GM12891 (cell line): ENCODE measurements at regions not wholly inside any gene's neighbourhood (a gene's known extent, or its start where the extent isn't known, plus 50 kb on each side); places are given as distances from the start of the nearest gene placed in this dataset.

Experiments used
- PAX5 ChIP-seq: IDR thresholded peaks from 2 replicates; pipeline ENCODE4 v1.6.1; 2011; ENCODE audit warnings: low read length, moderate library complexity, mild to moderate bottlenecking; ENCODE audit not compliant: insufficient read depth, severe bottlenecking
- POLR2A ChIP-seq: IDR thresholded peaks from 2 replicates; pipeline ENCODE4 v1.6.1; 2011; ENCODE audit warnings: low read depth, low read length, control low read depth
- POLR2AphosphoS5 ChIP-seq: IDR thresholded peaks from 2 replicates; pipeline ENCODE4 v1.6.1; 2011; ENCODE audit warnings: low read depth, low read length, control low read depth
- SPI1 ChIP-seq: IDR thresholded peaks from 2 replicates; pipeline ENCODE4 v1.6.1; 2011; ENCODE audit warnings: low read depth, low read length, control low read depth
- TAF1 ChIP-seq: IDR thresholded peaks from 2 replicates; pipeline ENCODE4 v1.6.1; 2011; ENCODE audit warnings: low read depth, low read length, control low read depth

DNA sequence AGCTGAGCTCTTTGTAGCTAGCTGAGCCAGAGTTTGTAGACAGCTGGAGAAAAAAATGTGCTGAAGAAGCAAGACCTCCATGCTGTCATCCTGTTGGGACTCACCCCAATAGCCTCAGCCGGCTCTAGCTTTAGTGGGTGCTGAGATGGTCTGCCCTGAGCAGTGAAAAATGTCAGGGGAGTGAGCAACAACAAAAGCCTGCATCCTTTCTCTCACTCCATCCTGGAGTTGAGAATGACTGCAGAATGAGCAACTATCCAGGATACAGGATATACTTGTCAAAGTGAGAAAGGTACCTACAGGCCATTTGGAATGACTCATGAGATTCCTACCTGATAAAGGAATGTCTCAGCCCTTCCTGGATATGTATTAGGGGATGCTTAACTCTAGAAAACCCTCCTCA, 146.1 kb upstream of the DLX2 start:
- TF ChIP-seq POLR2A (no peak), POLR2AphosphoS5 (no peak), TAF1 (no peak), SPI1 (no peak), PAX5 (no peak)
